GM19452 (cell line): ENCODE measurements at regions not wholly inside any gene's neighbourhood (a gene's known extent, or its start where the extent isn't known, plus 50 kb on each side); places are given as distances from the start of the nearest gene placed in this dataset.

Experiments used
- ATAC-seq: cut with Tn5 transposase; IDR thresholded peaks from one replicate; pipeline ENCODE4 v1.9.1; 2021; ENCODE audit not compliant: unreplicated experiment

- ATAC-seq: no peak
Observed at GRCh38 chr10:113252650-113253618, 299.9 kb upstream of the HABP2 start.

DNA sequence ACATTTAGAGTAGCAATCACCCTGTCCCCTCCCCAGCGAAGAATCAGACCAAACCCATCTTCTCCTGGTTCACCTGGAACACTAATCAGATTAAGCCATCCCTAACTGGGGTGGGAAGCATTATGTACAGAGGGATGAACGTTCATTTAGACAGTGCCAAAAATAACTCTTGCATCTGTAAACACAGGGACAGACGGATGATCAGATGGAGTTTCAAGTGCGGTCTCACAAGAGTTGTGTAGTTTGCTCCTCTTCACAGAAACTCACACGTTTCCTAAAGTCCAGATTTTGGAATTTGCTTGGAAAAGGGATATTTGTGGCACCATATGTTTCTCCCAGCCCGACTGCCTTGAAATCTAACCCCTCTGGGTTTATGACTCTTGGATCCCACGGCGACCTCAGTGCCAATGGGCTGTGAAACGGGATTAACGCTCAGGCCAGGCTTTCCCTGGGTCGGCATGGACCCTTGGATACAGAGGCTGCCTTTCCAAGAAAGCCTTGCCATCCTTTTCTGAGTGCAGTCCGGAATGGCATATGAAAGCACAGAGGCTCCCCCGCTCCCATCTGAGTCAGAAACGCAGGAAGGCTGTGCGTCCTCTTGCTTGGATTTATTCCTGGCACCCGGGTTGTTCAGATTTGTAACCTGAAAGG lies 293.2 kb upstream of the HABP2 start:
- no peak for ATAC-seq

DNA sequence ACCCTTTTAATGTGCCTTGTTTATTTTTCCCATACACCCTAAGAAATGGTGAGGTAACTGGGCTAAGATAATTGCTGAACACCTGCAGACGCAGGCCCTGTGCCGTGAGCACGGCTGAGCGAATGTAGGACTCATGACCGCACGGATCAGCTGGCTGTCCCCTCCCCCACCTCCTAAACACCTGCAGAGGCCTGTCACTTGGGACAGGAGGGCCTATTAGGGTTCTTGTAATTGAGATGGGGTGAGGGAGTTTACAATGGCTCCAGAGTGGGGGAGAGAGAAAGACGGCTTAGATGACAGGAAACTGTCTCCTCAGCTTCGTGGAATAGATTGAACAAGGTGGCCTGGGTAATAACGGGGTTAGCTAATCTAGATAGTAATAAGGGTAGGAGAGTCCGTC lies 291.7 kb upstream of the HABP2 start:
- ATAC-seq: no peak

DNA sequence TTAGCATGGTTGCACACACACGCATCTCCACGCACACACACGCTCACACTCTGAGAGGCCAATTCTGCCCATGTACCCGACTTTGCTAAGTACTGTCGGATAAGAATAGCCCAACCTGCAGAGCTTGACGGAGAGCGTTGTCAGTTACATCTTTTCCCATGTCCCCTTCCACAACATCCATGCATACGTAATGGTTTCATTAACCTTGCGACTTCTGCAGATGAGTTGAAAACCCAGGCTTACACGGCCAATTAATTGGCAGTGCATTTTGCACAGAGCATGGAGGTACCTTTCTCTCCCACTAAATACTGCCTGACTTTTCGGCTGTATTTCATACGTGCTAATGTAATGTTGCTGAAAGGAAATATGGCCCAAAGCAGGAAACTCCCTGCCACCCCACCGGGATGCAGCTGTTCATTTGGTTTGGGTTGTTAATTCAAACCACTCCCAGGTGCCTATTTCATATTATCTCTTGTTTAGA lies 291.2 kb upstream of the HABP2 start:
- no peak for ATAC-seq

GRCh38 chr10:113263056-113263455 lies 289.8 kb upstream of the HABP2 start:
- ATAC-seq: no peak

- no peak for ATAC-seq
Observed at GRCh38 chr10:113264333-113265131, 288.3 kb upstream of the HABP2 start.

GRCh38 chr10:113266147-113266546 lies 286.7 kb upstream of the HABP2 start:
- ATAC-seq: no peak

GRCh38 chr10:113267619-113268562 lies 285.0 kb upstream of the HABP2 start:
- ATAC-seq: no peak

GRCh38 chr10:113269333-113269732 lies 283.5 kb upstream of the HABP2 start:
- ATAC-seq: no peak

GRCh38 chr10:113272511-113272910 lies 280.3 kb upstream of the HABP2 start:
- no peak for ATAC-seq

- no peak for ATAC-seq
Observed at GRCh38 chr10:113273181-113274163, 279.4 kb upstream of the HABP2 start.

- no peak for ATAC-seq
Observed at GRCh38 chr10:113274176-113274829, 278.6 kb upstream of the HABP2 start.

DNA sequence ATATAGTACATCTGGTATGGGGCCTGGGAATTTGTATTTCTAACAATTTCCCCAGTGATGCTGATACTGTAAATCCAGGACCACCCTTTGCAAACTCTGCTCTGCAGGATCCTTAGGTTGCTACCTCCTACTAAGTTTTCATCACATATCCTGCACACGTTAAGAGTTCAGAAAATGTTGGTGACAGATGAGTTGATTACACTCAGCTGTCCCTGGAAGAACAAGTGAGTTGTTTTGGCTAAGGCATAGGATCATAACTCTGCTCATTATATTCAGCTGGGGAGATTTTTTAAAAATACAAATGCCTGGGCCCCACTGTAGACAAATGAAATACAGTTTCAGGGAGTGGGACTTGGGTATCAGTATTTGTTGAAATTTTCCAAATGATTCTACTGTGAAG lies 274.6 kb upstream of the HABP2 start:
- ATAC-seq: no peak

- no peak for ATAC-seq
Observed at GRCh38 chr10:113278664-113279063, 274.2 kb upstream of the HABP2 start.

DNA sequence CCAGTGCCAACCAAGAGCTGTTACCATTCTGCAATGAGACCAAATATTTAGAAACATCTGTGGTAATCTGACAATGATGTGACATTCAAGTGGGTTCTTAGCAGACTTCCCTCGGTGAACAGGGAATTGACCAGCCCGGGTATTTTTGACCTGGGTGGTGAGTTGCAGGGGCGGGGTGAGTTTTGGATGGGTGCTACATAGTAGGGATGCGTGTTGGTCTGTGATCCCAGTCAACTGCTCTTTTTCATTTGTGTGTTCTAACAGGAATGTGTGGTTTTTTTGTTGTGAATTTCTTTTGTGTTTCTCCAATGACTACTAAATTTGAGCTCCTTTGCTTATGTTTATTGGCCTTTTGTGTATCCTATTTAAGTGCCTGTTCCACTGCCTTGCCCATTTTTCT lies 273.6 kb upstream of the HABP2 start:
- ATAC-seq: no peak

GRCh38 chr10:113282564-113282963 lies 270.3 kb upstream of the HABP2 start:
- no peak for ATAC-seq

DNA sequence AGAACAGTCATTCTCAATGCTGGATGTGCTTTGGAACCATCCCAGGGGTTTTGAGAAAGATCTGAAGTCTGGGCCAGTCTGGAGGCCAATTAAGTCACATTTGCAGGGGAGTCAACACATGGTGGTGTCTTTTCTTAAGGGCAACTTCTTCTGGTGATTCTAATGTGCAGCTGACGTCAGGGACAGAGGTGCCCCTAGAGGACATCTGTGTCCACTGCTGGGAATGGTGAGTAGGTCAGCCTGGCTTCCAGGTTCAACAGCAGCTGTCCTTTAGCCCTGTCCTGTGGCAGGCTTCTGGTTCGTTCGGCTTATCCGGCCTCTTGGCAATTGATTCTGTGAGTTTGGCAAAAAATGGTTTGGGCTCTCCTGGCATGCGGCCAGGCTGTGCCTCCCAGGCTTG lies 269.7 kb upstream of the HABP2 start:
- no peak for ATAC-seq

- ATAC-seq: no peak
Observed at GRCh38 chr10:113284635-113285034, 268.2 kb upstream of the HABP2 start.

DNA sequence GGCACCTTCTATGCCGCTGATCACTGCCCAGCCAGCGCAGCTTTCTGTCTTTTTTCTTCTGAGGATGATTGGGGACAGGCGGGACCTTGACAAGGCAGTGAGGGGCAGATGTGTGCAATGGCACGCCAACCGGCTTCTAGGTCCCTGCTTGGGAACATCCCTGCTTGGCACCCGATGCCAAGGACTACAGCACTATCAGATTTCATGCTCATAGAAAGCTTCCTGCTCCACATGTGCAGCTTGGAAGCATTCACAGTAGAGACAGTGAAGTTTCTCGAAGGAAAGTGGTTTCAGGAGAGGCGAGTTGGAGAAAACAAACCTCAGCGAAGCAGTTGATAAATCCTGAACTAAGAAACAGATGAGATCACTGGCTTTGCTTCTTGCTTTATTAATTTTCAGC lies 267.5 kb upstream of the HABP2 start:
- ATAC-seq: no peak
